PC-9 (cell line): ENCODE measurements at regions not wholly inside any gene's neighbourhood (a gene's known extent, or its start where the extent isn't known, plus 50 kb on each side); places are given as distances from the start of the nearest gene placed in this dataset.

Experiments
- BruUV-seq: library from RNA; stranded (reverse); fragments of 400-500 nt; replicated peaks from 2 replicates; lab custom pipeline; 2021; lab: Mats Ljungman, UMichigan
- CTCF ChIA-PET: fragments of 300-600 bp; sonication (Branson Sonifier 250); formaldehyde crosslinking; loops from one replicate; lab custom pipeline; 2022; ENCODE audit warnings: antibody characterized with exemption; lab: Charles Lee
- POLR2A ChIA-PET: fragments of 300-600 bp; sonication (Branson Sonifier 250); formaldehyde crosslinking; loops from one replicate; lab custom pipeline; 2022; ENCODE audit warnings: antibody characterized with exemption; ENCODE audit not compliant: unreplicated experiment; lab: Charles Lee
- DNase-seq, 2 experiments: peaks; one replicate each; pipeline versions ENCODE4 v3.0.0 to v3.0.0-alpha.2; 2015 to 2022; ENCODE audit warnings: mixed read lengths in 1 of 2
- H2AFZ ChIP-seq: fragments of 200-600 bp; sonication (generic); 2 replicates; pipeline ENCODE4 v1.8.1; 2017; ENCODE audit warnings: antibody characterized with exemption
- H3F3A ChIP-seq: fragments of 200-600 bp; sonication (generic); 2 replicates; pipeline ENCODE4 v1.8.1; 2017; ENCODE audit warnings: antibody characterized with exemption, mild to moderate bottlenecking, low read depth; ENCODE audit not compliant: insufficient read depth
- H3K27ac ChIP-seq: fragments of 200-600 bp; sonication (generic); 2 replicates; pipeline ENCODE4 v1.6.1; 2016; ENCODE audit warnings: mixed run types
- H3K27me3 ChIP-seq: fragments of 200-600 bp; sonication (generic); 2 replicates; pipeline ENCODE4 v1.6.1; 2016; ENCODE audit warnings: low read depth, mixed run types; ENCODE audit not compliant: insufficient read depth
- H3K36me3 ChIP-seq: fragments of 200-600 bp; sonication (generic); 2 replicates; pipeline ENCODE4 v1.6.1; 2016; ENCODE audit warnings: low read depth, mixed run types
- H3K4me1 ChIP-seq: fragments of 200-600 bp; sonication (generic); replicated peaks from 2 replicates; pipeline ENCODE4 v1.6.1; 2016; ENCODE audit warnings: mixed run types; ENCODE audit not compliant: insufficient read depth
- H3K4me2 ChIP-seq: fragments of 200-600 bp; sonication (generic); 2 replicates; pipeline ENCODE4 v1.6.1; 2017; ENCODE audit warnings: mixed run types
- H3K4me3 ChIP-seq: fragments of 200-600 bp; sonication (generic); 2 replicates; pipeline ENCODE4 v1.6.1; 2016; ENCODE audit warnings: mixed run types
- H3K79me2 ChIP-seq: fragments of 200-600 bp; sonication (generic); 2 replicates; pipeline ENCODE4 v1.6.1; 2017; ENCODE audit warnings: low read depth, mixed run types
- H3K9me2 ChIP-seq: fragments of 200-600 bp; sonication (generic); 2 replicates; pipeline ENCODE4 v1.8.1; 2017; ENCODE audit warnings: mild to moderate bottlenecking; ENCODE audit not compliant: insufficient read depth
- H3K9me3 ChIP-seq: fragments of 200-600 bp; sonication (generic); 2 replicates; pipeline ENCODE4 v1.8.1; 2016; ENCODE audit warnings: low read depth; ENCODE audit not compliant: insufficient read depth
- H4K20me1 ChIP-seq: fragments of 200-600 bp; sonication (generic); 2 replicates; pipeline ENCODE4 v1.8.1; 2017; ENCODE audit not compliant: insufficient read depth
- CTCF ChIP-seq: fragments of 200-600 bp; sonication (generic); conservative IDR thresholded peaks from 2 replicates; pipeline ENCODE4 v1.6.1; 2017; ENCODE audit warnings: mixed run types, antibody characterized with exemption, mild to moderate bottlenecking, moderate library complexity
- EZH2 ChIP-seq: fragments of 200-600 bp; sonication (generic); IDR thresholded peaks from 2 replicates; pipeline ENCODE4 v1.8.0; 2017; ENCODE audit warnings: antibody characterized with exemption, low read depth
- intact Hi-C: fragments of 100-400 bp; cut with micrococcal nuclease; formaldehyde crosslinking; loops from one replicate; pipeline ENCODE4 v1.10.0; 2022; ENCODE audit not compliant: unreplicated experiment

GRCh38 chr2:205908212-205909183 lies 177.5 kb downstream of the INO80D start:
- Histone ChIP-seq H3K9me2 (no peaks in the 10 kb centered on the region), H3K36me3 (no peaks in the 10 kb centered on the region), H3K9me3 (no peaks in the 10 kb centered on the region), H3K27ac (no peak overlapping the region), H3K4me3 (no peak overlapping the region), H3K79me2 (no peaks in the 10 kb centered on the region), H3K4me2 (no peak overlapping the region), H2AFZ (no peak overlapping the region), H4K20me1 (no peaks in the 10 kb centered on the region), H3K27me3 (peaks cover 8% of the 10 kb centered on the region; the same call in 1 of the 2 replicates), H3F3A (no peaks in the 10 kb centered on the region), H3K4me1 (no peaks in the 10 kb centered on the region)
- TF ChIP-seq EZH2 (no peak), CTCF (no peak)
- intact Hi-C loops = no loop called here
- CTCF ChIA-PET = interaction anchor here (0.5 kb wide), 1 partner anchor 1863 kb away, joined by 3 read pairs; no protein-coding TSS in a partner anchor
- BruUV-seq = no TSS peak
- DNase-seq = no peak
- POLR2A ChIA-PET = no interaction called here

- ChIA-PET CTCF (no interaction called here), POLR2A (no interaction called here)
- no peaks in the 10 kb centered on the region for H4K20me1 ChIP-seq
- no peaks in the 10 kb centered on the region for H3K36me3 ChIP-seq
- no peaks in the 10 kb centered on the region for H3K4me1 ChIP-seq
- no TSS peak for BruUV-seq
- no peak overlapping the region for H3K27ac ChIP-seq
- no peaks in the 10 kb centered on the region for H3F3A ChIP-seq
- intact Hi-C loops = no loop called here
- no peak overlapping the region for H2AFZ ChIP-seq
- TF ChIP-seq CTCF = no peak
- TF ChIP-seq EZH2 = no peak
- no peak overlapping the region for H3K4me2 ChIP-seq
- no peak overlapping the region for H3K4me3 ChIP-seq
- no peaks in the 10 kb centered on the region for H3K9me3 ChIP-seq
- no peak for DNase-seq
- peaks cover 8% of the 10 kb centered on the region; the same call in 1 of the 2 replicates for H3K27me3 ChIP-seq
- no peaks in the 10 kb centered on the region for H3K79me2 ChIP-seq
- no peaks in the 10 kb centered on the region for H3K9me2 ChIP-seq
Observed at GRCh38 chr2:205906419-205906818, 179.6 kb downstream of the INO80D start.

GRCh38 chr2:205905576-205905975 lies 180.4 kb downstream of the INO80D start:
- no peaks in the 10 kb centered on the region for H3K79me2 ChIP-seq
- DNase-seq = no peak
- H3K4me3 ChIP-seq = no peak overlapping the region
- H3K4me2 ChIP-seq = no peak overlapping the region
- H2AFZ ChIP-seq = no peak overlapping the region
- H3K9me3 ChIP-seq = no peaks in the 10 kb centered on the region
- intact Hi-C loops = no loop called here
- ChIA-PET CTCF (no interaction called here), POLR2A (no interaction called here)
- H3K4me1 ChIP-seq = no peaks in the 10 kb centered on the region
- no peaks in the 10 kb centered on the region for H4K20me1 ChIP-seq
- peaks cover 8% of the 10 kb centered on the region; the same call in 1 of the 2 replicates for H3K27me3 ChIP-seq
- H3K9me2 ChIP-seq = no peaks in the 10 kb centered on the region
- no peaks in the 10 kb centered on the region for H3F3A ChIP-seq
- BruUV-seq = no TSS peak
- no peak overlapping the region for H3K27ac ChIP-seq
- no peaks in the 10 kb centered on the region for H3K36me3 ChIP-seq
- TF ChIP-seq EZH2 (no peak), CTCF (no peak)
